GM19397 (cell line): ENCODE measurements at regions not wholly inside any gene's neighbourhood (a gene's known extent, or its start where the extent isn't known, plus 50 kb on each side); places are given as distances from the start of the nearest gene placed in this dataset.
"Not testable (repeated sequence)": the region's sequence is repeated elsewhere in the genome, so short reads cannot be mapped to it uniquely, and the experiment has no call there.

Source experiments
- ATAC-seq: cut with Tn5 transposase; IDR thresholded peaks from one replicate; pipeline ENCODE4 v1.9.1; 2021; ENCODE audit warnings: mild to moderate bottlenecking, moderate library complexity; ENCODE audit not compliant: unreplicated experiment

DNA sequence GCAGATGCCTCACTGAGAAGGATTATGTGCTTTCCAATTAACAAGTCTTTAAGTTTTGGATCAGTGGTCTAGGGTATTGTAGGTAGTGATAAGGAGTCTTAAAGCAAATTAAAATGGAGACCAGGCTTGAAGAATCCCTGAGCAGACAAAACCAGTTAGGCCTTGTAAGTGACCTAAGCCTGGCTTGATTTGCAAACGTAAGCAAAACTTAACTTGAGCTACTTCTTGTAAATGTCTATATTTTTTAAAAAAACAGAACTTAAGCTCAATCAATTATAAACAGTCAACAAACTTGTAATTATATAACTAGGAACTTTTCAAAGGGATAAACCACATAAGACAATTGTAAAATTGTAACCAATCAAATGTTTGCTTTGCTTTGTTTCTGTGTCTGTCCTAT is 72.7 kb upstream of the NALF2 start:
- ATAC-seq: no peak

DNA sequence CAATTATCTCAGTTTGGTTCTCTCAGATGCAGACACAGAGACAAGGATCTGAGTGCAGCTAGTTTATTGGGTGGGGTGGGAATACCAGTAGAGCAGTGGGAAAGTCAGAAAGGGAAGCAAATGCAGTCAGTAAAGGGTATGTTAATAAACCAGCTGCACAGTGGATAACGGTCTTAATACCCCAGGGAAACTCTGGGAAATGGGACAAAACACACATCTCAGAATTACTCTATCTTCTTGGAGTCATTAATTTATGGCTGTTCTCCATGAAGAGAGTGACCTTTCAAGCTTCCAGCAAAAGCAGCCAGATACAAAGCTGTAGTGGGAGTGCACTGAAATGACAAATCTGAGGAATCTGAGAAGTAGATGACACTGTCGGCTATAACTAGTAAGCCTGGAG is 73.3 kb upstream of the NALF2 start:
- ATAC-seq: no peak

DNA sequence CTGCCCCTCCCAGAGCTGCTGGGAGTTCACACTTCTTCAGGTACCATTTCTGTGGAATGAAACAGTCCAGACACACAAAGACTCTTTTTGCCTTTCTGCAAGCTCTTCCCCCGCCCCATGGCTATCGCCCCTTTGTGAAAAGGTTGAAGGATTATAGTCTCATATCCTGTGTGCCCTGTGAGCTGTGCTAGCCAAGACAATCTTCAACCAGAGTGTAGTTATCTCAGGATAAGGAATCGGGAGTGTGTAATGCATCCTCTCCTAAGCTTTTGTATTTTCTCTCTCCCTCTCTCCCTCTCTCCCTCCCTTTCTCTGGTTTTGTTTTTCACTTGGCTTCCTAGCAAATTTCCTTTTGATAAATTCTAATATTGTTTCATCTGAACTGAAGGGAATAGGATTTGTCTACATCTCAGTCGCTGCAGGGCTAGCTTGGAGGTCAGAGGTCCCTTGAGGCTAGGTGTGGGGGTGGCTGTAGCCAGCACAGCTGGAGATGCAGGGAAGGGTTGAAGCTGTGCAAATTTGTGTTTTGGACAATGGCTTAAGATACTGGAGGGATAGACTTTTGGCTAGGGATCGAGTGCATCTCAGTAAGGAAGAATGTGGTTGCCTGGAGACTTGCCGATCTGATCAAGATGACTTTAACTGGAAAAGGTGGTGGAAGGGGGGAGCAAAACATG is 74.6 kb upstream of the NALF2 start:
- ATAC-seq: no peak

- no peak for ATAC-seq
Measured at GRCh38 chrX:69428216-69428615, 75.9 kb upstream of the NALF2 start.

DNA sequence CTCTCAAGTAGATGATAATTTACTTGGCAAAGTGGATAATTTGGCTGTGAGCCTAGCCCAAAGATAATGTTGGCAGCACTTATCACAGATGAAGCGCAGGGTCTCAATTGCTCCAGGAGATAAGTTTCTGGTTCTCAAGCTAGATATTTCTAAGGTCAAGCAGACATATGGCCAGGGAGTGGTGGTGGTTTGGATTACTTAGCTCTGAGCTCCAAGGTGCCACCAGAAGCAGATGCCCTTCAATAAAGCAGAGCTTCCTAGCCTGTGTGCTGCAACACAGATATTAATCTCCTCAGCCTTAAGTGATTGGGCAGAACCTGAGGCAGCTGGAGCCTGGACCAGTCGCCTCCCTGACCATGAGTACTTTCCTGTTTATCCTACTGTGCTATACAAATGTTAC is 79.2 kb upstream of the NALF2 start:
- ATAC-seq: no peak

- ATAC-seq: no peak
Measured at GRCh38 chrX:69424161-69424560, 80.0 kb upstream of the NALF2 start.

- ATAC-seq: not testable (repeated sequence)
Measured at GRCh38 chrX:69422208-69422607, 81.9 kb upstream of the NALF2 start.

- no peak for ATAC-seq
Measured at GRCh38 chrX:69415698-69416097, 88.4 kb upstream of the NALF2 start.

DNA sequence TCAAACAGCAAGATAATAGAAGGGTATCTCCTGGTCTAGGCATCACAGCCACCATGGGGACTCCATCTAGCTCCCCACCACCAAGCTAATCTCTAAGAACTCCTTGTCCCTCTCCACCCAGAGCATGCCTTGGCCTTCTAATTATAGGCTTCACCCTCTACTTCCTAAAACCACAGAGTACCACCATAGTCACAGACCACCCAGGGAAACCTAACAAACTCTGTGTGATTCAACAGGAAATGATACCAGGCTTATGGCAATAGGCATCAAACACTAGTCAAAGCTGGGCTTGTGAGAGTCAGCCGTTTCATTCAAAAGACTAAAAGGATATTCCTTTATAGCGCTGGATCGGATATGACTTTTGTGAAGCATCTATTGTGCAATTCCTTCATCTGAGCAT is 91.5 kb upstream of the NALF2 start:
- no peak for ATAC-seq

DNA sequence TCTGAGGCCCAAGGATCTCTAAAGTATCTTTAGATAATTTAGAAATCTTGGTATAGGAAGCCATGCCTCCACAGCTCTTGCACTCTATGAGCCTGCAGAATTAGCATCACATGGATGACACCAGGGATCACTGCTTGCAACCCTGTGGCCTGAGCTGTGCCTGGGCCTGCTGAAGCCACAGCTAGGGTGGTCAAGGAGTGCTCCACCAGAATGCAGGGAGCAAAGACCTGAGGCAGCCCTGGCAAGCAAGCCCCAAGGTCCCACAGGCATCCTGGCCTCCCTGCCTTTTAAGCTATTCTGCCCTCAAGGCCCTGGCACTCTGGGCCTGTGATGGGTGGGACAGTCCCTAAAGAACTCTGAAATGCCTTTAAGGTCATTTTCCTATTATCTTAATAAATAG is 105.2 kb upstream of the NALF2 start:
- ATAC-seq: no peak

- no peak for ATAC-seq
Measured at GRCh38 chrX:69396916-69397315, 107.2 kb upstream of the NALF2 start.

GRCh38 chrX:69395306-69395705 is 108.8 kb upstream of the NALF2 start:
- no peak for ATAC-seq

DNA sequence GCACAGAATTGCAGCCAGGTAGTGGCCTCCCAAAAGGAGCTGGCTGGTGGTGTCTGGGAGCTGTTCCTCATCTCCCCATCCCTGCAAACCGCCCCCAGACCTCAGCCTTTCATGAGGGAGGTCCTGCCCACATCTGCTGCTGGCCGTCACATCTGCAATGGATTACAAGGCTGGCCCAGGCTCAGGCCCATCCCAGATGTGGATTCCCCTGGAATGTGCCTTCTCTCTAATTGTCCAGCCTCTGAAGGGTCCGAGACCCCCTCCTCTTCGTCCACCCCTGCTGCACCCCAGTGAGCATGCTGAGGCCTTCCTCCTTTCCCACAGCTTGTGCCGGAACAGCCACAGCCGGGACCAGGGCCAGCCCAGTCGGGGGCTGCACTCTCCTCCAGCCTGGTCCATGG is 115.0 kb upstream of the NALF2 start:
- ATAC-seq: no peak

DNA sequence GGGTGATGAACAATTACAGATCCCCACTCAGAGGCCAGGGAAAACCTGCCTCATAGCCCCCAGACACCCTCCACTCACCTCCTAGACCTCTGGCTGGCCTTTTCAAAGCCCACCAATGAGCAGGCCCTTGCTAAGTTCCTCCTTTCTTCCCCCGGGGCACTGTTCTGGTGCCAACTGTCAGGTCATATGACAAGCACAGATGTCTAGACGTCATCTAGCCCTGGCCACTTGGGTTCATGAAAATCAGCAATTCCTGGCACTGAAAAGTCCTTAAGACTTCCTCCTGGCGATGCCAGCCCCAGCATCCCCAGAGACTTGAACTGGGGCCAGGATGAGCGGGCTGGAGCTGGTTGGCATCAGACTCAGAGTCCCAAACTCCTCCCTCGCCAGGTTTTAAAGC is 115.6 kb upstream of the NALF2 start:
- no peak for ATAC-seq

GRCh38 chrX:69387567-69388487 is 116.3 kb upstream of the NALF2 start:
- no peak for ATAC-seq

DNA sequence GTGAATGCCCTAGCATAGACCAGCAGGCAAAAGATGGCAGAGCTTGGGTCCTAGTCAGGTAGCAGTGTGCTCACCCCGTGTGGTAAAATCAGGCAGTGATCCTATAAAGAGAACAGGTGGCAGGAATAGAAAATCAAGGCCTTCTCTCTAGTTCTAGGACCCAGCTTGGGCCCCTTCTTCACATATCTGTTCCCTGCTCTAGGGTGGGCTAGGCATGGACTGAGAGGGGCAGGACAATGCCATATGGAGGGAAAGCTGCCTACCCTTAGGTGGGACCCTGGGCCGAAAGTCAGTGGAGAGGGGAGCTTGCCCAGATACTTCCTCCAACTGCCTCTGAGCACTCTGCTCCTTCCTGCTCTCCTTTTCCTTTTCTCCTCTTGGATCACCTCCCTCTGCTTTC is 117.4 kb upstream of the NALF2 start:
- ATAC-seq: no peak

DNA sequence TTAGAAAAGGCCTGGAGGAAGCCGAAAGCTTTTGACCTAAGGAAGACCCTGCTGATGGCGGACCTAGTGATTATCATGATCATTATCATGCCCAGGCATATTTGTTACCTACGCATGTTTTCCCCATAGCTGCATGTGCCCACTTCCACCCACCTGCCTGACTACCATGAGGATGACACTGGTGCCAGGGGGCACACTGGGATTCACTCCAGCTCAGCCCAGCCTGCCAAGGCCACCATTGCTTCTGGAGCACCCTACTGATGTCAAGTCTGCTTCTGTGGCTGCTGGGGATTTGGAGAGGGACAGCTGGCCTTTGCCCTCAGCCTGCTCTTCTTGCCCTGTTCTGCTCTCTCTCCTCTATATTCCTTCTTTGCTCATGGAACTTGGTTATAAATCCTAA is 124.7 kb upstream of the NALF2 start:
- ATAC-seq: no peak

DNA sequence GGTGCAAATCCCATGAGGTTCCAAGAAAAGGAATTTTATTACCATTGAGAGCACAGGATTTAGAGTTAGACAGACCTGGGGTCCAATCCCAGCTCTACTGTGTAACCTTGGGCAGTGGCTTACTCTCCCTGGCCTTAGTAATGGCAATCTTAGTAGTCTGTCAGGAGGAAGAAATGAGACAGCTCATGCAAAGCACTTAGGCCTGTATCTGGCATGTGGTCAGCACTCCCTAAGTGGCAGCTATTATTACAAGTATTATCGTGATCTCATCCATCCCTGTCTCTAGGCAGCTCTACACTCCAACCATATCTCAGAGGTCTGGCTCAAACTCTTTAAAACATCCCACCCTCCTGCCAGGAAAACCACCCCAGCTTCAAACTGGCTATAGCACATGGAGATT is 129.6 kb upstream of the NALF2 start:
- no peak for ATAC-seq

DNA sequence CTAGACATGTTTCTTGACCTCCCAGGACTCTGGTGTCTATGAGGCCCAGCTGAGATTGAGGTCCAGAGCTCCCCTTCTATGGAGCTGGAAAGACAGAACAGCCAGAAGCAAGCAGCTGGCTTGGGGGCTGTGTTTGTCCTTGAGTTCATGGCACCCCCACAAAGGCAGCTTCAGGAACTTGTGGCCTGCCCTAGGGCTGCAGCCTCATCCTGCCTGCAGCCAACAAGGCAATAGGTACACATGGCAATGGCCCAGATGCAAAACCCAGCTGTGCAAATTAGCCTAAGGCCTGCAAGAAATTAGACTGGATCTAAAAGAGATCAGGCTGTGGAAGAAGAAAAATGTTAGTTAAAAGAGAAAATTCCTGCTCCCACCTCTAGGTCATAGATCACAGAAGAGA is 131.7 kb upstream of the NALF2 start:
- no peak for ATAC-seq

DNA sequence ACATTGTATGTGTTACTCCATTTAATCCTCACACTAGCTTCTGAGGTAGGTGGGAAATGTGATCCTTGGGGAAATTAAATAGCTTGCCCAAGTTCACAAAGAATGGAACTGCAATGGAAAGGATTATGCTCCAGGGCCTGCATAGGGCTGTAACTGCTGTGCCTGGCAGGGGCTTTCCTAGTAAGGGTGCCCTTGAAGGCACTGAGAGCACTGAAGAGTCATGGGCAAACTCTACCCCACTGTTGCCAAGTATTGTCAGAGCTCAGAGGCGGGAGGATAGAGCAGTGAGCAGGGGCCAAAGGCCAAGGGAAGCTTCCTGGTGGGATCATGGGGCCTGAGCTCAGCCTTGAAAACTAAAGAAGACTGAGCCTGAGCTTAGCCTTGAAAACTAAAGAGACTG is 133.0 kb upstream of the NALF2 start:
- no peak for ATAC-seq

- no peak for ATAC-seq
Measured at GRCh38 chrX:69369999-69370398, 134.1 kb upstream of the NALF2 start.

GRCh38 chrX:69366183-69366582 is 137.9 kb upstream of the NALF2 start:
- ATAC-seq: no peak
